ENCODE measurements at regions not wholly inside any gene's neighbourhood (a gene's known extent, or its start where the extent isn't known, plus 50 kb on each side); places are given as distances from the start of the nearest gene placed in this dataset.

DNA sequence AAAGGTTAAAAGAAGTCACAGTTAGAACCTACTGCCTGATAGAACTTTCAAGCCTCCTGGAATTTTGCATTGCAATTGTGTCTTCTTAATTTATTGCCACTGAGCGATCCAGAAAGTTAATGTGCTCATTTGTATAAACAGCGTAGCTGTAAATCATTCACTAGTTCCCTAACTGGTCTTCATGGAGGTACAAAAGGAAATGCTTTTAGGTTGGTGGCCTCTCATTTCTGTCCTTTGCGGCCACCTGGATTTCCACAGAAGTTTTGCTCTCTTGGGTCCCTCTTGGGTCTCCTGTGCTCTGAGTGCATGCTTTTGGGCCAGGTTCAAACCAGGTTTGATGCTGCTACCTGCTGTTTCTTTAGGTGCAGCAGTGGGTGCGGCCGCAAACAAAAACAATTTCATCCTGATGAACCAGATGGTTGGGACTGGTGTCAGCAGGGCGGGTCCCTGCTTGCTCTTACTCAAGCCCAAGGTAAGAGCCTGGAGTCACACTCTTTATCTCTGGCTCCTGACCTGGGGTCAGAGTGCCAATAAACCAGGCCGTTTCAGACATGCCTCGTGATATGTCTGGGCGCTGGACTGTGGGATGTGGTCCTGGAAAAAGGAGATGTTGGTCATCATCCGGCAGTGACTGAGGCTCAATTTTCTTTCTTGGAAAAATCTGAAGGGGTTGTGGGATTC, 270.1 kb downstream of the PTTG2 start:
- TF ChIP-seq POLR2A (IDR thresholded peaks at IDR 0.05), result no peak
- TF ChIP-seq, protein P1, sequence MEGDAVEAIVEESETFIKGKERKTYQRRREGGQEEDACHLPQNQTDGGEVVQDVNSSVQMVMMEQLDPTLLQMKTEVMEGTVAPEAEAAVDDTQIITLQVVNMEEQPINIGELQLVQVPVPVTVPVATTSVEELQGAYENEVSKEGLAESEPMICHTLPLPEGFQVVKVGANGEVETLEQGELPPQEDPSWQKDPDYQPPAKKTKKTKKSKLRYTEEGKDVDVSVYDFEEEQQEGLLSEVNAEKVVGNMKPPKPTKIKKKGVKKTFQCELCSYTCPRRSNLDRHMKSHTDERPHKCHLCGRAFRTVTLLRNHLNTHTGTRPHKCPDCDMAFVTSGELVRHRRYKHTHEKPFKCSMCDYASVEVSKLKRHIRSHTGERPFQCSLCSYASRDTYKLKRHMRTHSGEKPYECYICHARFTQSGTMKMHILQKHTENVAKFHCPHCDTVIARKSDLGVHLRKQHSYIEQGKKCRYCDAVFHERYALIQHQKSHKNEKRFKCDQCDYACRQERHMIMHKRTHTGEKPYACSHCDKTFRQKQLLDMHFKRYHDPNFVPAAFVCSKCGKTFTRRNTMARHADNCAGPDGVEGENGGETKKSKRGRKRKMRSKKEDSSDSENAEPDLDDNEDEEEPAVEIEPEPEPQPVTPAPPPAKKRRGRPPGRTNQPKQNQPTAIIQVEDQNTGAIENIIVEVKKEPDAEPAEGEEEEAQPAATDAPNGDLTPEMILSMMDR (IDR thresholded peaks at IDR 0.05), result no peak
